Esophagus muscularis mucosa (tissue), 4 donors: ENCODE measurements at regions not wholly inside any gene's neighbourhood (a gene's known extent, or its start where the extent isn't known, plus 50 kb on each side); places are given as distances from the start of the nearest gene placed in this dataset.

Source experiments
- EP300 ChIP-seq: sonication (generic); formaldehyde crosslinking; IDR thresholded peaks from one replicate; pipeline ENCODE4 v1.6.1; 2017; ENCODE audit warnings: antibody characterized with exemption
- POLR2A ChIP-seq: fragments of 450-650 bp; IDR thresholded peaks from one replicate; pipeline ENCODE4 v1.6.1; 2017; ENCODE audit warnings: antibody characterized with exemption, moderate library complexity, mild to moderate bottlenecking, low read depth
- POLR2AphosphoS5 ChIP-seq, 2 donors: sonication (generic); formaldehyde crosslinking; IDR thresholded peaks; one replicate each; pipeline ENCODE4 v1.6.1; 2017; ENCODE audit warnings: antibody characterized with exemption in 2 of 2
- TF ChIP-seq, protein P1 (sequence below), 3 experiments: fragments of 200-600 bp in 2 of 3; fragments of 450-650 bp in 1 of 3; sonication (generic) in 2 of 3; IDR thresholded peaks; one replicate each; pipeline ENCODE4 v1.5.1; 2017 to 2019; ENCODE audit warnings: antibody characterized with exemption in 3 of 3, mild to moderate bottlenecking in 2 of 3, moderate library complexity in 1 of 3

DNA sequence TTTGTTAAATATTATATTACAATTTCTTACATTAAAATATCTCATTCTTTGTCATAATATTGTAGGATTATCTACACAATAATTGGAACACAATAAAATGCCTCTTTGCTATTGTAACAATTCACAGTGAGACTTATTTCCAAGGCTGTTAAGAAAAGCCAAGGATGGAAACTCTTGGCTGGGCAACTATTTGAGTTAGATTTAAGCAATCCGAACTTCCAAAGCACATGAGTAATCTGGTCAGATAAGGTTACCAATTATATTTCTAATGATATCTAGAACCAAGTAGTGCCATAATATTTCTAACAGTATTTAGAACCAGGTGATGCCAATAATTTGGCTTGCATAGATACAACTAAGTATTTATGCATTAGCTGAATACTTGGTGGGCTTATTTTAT is 154.7 kb upstream of the KCNK2 start:
- TF ChIP-seq, protein P1, sequence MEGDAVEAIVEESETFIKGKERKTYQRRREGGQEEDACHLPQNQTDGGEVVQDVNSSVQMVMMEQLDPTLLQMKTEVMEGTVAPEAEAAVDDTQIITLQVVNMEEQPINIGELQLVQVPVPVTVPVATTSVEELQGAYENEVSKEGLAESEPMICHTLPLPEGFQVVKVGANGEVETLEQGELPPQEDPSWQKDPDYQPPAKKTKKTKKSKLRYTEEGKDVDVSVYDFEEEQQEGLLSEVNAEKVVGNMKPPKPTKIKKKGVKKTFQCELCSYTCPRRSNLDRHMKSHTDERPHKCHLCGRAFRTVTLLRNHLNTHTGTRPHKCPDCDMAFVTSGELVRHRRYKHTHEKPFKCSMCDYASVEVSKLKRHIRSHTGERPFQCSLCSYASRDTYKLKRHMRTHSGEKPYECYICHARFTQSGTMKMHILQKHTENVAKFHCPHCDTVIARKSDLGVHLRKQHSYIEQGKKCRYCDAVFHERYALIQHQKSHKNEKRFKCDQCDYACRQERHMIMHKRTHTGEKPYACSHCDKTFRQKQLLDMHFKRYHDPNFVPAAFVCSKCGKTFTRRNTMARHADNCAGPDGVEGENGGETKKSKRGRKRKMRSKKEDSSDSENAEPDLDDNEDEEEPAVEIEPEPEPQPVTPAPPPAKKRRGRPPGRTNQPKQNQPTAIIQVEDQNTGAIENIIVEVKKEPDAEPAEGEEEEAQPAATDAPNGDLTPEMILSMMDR (IDR thresholded peaks at IDR 0.05), result no peak
- TF ChIP-seq POLR2AphosphoS5 (IDR thresholded peaks at IDR 0.05), result no peak
- no peak for TF ChIP-seq POLR2A
- no peak for TF ChIP-seq EP300
